K562 (cell line): ENCODE measurements at regions not wholly inside any gene's neighbourhood (a gene's known extent, or its start where the extent isn't known, plus 50 kb on each side); places are given as distances from the start of the nearest gene placed in this dataset.
"Not testable (repeated sequence)": the region's sequence is repeated elsewhere in the genome, so short reads cannot be mapped to it uniquely, and the experiment has no call there.

Source experiments
- ESRRA ChIP-seq: fragments of 450-650 bp; IDR thresholded peaks from 2 replicates; pipeline ENCODE4 v1.6.1; 2014; ENCODE audit warnings: low read depth, mild to moderate bottlenecking, moderate library complexity, borderline replicate concordance
- EZH2 ChIP-seq: IDR thresholded peaks from 2 replicates; pipeline ENCODE4 v1.6.1; 2012; ENCODE audit warnings: low read depth, mild to moderate bottlenecking, inconsistent platforms, low read length, borderline replicate concordance
- KAT7 ChIP-seq: sonication (generic); formaldehyde crosslinking; IDR thresholded peaks from 2 replicates; pipeline ENCODE4 v1.8.0; 2022; ENCODE audit warnings: missing genetic modification reagents, mild to moderate bottlenecking, borderline replicate concordance
- PHF21A ChIP-seq: fragments of 450-650 bp; IDR thresholded peaks from 2 replicates; pipeline ENCODE4 v1.6.1; 2017; ENCODE audit warnings: low read depth, borderline replicate concordance
- POLR2A ChIP-seq: fragments of 450-650 bp; conservative IDR thresholded peaks from 2 replicates; pipeline ENCODE4 v1.6.1; 2016
- SIN3A ChIP-seq, 2 experiments: fragments of 150-350 bp in 1 of 2; IDR thresholded peaks; 2 replicates each; pipeline ENCODE4 v1.6.1; 2011 to 2016; ENCODE audit warnings: borderline replicate concordance in 2 of 2, low read depth in 2 of 2, low read length in 2 of 2, mild to moderate bottlenecking in 2 of 2, moderate library complexity in 2 of 2; ENCODE audit not compliant: control insufficient read depth in 1 of 2
- TCF7L2 ChIP-seq: fragments of 150-350 bp; IDR thresholded peaks from 2 replicates; pipeline ENCODE4 v1.6.1; 2016; ENCODE audit warnings: low read depth, mild to moderate bottlenecking, low read length, moderate library complexity
- TF ChIP-seq, protein P1 (sequence below), 3 experiments: IDR thresholded peaks in 2 of 3; conservative IDR thresholded peaks in 1 of 3; 2 replicates each; pipeline ENCODE4 v1.5.1; 2011 to 2012; ENCODE audit warnings: low read length in 3 of 3, mild to moderate bottlenecking in 3 of 3, control low read depth in 2 of 3, improper control_type of control experiment in 1 of 3, inconsistent platforms in 1 of 3, low read depth in 1 of 3, mixed read lengths in 1 of 3, moderate library complexity in 1 of 3; ENCODE audit not compliant: insufficient read depth in 2 of 3
- TF ChIP-seq, protein P2 (sequence below): fragments of 450-650 bp; conservative IDR thresholded peaks from 2 replicates; pipeline ENCODE4 v1.6.1; 2016; ENCODE audit warnings: missing genetic modification characterization, low read depth, mild to moderate bottlenecking, missing compliant biosample characterization, moderate library complexity

DNA sequence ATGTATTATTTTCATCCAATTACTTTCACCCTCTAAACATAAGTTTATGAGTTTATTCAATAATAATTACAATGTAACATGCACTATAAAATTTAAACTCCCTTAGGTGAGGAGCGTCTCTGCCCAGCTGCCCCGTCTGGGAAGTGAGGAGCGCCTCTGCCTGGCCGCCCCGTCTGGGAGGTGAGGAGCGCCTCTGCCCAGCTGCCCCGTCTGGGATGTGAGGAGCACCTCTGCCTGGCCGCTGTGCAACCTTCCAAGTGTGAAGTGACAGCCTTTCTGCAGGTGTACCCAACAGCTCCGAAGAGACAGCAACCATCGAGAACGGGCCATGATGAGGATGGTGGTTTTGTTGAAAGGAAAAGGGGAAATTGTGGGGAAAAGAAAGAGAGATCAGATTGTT lies 618.9 kb upstream of the GHITM start:
- TF ChIP-seq KAT7 (CRISPR knock-in tag); TCF7L2; PHF21A; POLR2A; ESRRA; EZH2; SIN3A (IDR thresholded peaks at IDR 0.05; ENCODE audit: borderline replicate concordance in 2 of 2, control insufficient read depth in 1 of 2, low read depth in 2 of 2, low read length in 2 of 2): not testable (repeated sequence)
- TF ChIP-seq, protein P1, sequence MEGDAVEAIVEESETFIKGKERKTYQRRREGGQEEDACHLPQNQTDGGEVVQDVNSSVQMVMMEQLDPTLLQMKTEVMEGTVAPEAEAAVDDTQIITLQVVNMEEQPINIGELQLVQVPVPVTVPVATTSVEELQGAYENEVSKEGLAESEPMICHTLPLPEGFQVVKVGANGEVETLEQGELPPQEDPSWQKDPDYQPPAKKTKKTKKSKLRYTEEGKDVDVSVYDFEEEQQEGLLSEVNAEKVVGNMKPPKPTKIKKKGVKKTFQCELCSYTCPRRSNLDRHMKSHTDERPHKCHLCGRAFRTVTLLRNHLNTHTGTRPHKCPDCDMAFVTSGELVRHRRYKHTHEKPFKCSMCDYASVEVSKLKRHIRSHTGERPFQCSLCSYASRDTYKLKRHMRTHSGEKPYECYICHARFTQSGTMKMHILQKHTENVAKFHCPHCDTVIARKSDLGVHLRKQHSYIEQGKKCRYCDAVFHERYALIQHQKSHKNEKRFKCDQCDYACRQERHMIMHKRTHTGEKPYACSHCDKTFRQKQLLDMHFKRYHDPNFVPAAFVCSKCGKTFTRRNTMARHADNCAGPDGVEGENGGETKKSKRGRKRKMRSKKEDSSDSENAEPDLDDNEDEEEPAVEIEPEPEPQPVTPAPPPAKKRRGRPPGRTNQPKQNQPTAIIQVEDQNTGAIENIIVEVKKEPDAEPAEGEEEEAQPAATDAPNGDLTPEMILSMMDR (IDR thresholded peaks at IDR 0.05 in 2 of 3, conservative IDR thresholded peaks at IDR 0.05 in 1 of 3; ENCODE audit: insufficient read depth in 2 of 3, low read depth in 1 of 3, low read length in 3 of 3): not testable (repeated sequence)
- TF ChIP-seq, protein P2, sequence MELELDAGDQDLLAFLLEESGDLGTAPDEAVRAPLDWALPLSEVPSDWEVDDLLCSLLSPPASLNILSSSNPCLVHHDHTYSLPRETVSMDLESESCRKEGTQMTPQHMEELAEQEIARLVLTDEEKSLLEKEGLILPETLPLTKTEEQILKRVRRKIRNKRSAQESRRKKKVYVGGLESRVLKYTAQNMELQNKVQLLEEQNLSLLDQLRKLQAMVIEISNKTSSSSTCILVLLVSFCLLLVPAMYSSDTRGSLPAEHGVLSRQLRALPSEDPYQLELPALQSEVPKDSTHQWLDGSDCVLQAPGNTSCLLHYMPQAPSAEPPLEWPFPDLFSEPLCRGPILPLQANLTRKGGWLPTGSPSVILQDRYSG (tag): not testable (repeated sequence)
